Loucy (cell line): ENCODE measurements at regions not wholly inside any gene's neighbourhood (a gene's known extent, or its start where the extent isn't known, plus 50 kb on each side); places are given as distances from the start of the nearest gene placed in this dataset.

ENCODE experiments used
- H2AFZ ChIP-seq: fragments of 200-600 bp; sonication (generic); 2 replicates; pipeline ENCODE4 v1.6.0; 2016; ENCODE audit warnings: antibody characterized with exemption, mild to moderate bottlenecking, low read length, moderate library complexity
- H3F3A ChIP-seq: fragments of 200-600 bp; 2 replicates; pipeline ENCODE4 v1.6.0; 2016; ENCODE audit warnings: antibody characterized with exemption, low read depth, mild to moderate bottlenecking
- H3K27me3 ChIP-seq: fragments of 200-600 bp; sonication (generic); 2 replicates; pipeline ENCODE4 v1.6.1; 2014; ENCODE audit warnings: low read length, mild to moderate bottlenecking; ENCODE audit not compliant: insufficient read depth, poor library complexity, severe bottlenecking
- H3K36me3 ChIP-seq: fragments of 200-600 bp; sonication (generic); 2 replicates; pipeline ENCODE4 v1.6.1; 2016; ENCODE audit warnings: low read length; ENCODE audit not compliant: insufficient read depth
- H3K4me1 ChIP-seq: fragments of 200-600 bp; sonication (generic); 2 replicates; pipeline ENCODE4 v1.5.1; 2014; ENCODE audit warnings: low read length, mild to moderate bottlenecking; ENCODE audit not compliant: insufficient read depth, poor library complexity, severe bottlenecking
- H3K4me2 ChIP-seq: fragments of 200-600 bp; sonication (generic); 2 replicates; pipeline ENCODE4 v1.6.0; 2014; ENCODE audit warnings: antibody characterized with exemption, low read length, low read depth, mild to moderate bottlenecking; ENCODE audit not compliant: poor library complexity, severe bottlenecking
- H3K4me3 ChIP-seq: fragments of 200-600 bp; sonication (generic); 2 replicates; pipeline ENCODE4 v1.5.1; 2014; ENCODE audit warnings: low read length, mild to moderate bottlenecking, mixed read lengths; ENCODE audit not compliant: poor library complexity, severe bottlenecking
- H3K79me2 ChIP-seq: fragments of 200-600 bp; sonication (generic); 2 replicates; pipeline ENCODE4 v1.6.1; 2014; ENCODE audit warnings: low read length; ENCODE audit not compliant: insufficient read depth
- H3K9ac ChIP-seq: fragments of 200-600 bp; sonication (generic); 2 replicates; pipeline ENCODE4 v1.6.0; 2014; ENCODE audit warnings: mild to moderate bottlenecking, low read depth, low read length, moderate library complexity; ENCODE audit not compliant: poor library complexity, severe bottlenecking
- H3K9me2 ChIP-seq: fragments of 200-600 bp; sonication (generic); replicated peaks from 2 replicates; pipeline ENCODE4 v1.6.1; 2016; ENCODE audit warnings: low read depth, low read length, mixed read lengths
- H3K9me3 ChIP-seq: fragments of 200-600 bp; sonication (generic); 2 replicates; pipeline ENCODE4 v1.6.1; 2014; ENCODE audit warnings: mild to moderate bottlenecking, antibody characterized with exemption, low read length, low read depth; ENCODE audit not compliant: insufficient read depth
- H4K20me1 ChIP-seq: fragments of 200-600 bp; sonication (generic); 2 replicates; pipeline ENCODE4 v1.6.0; 2014; ENCODE audit warnings: antibody characterized with exemption, low read length, mild to moderate bottlenecking; ENCODE audit not compliant: insufficient read depth, poor library complexity, severe bottlenecking
- EZH2phosphoT487 ChIP-seq: fragments of 200-600 bp; IDR thresholded peaks from 2 replicates; pipeline ENCODE4 v1.6.1; 2018; ENCODE audit warnings: antibody characterized with exemption, mild to moderate bottlenecking, moderate library complexity, borderline replicate concordance
- TF ChIP-seq, protein P1 (sequence below): fragments of 200-600 bp; sonication (generic); conservative IDR thresholded peaks from 2 replicates; pipeline ENCODE4 v1.5.1; 2014; ENCODE audit warnings: mild to moderate bottlenecking, antibody characterized with exemption, low read length

- no peaks in the 10 kb centered on the region for H3K9me3 ChIP-seq
- no peak overlapping the region for H3K9ac ChIP-seq
- H2AFZ ChIP-seq: no peak overlapping the region
- no peaks in the 10 kb centered on the region for H3K9me2 ChIP-seq
- H3K27me3 ChIP-seq: no peaks in the 10 kb centered on the region
- H3K4me1 ChIP-seq: peaks cover 7% of the 10 kb centered on the region
- no peaks in the 10 kb centered on the region for H3F3A ChIP-seq
- no peak overlapping the region for H3K4me2 ChIP-seq
- H4K20me1 ChIP-seq: no peaks in the 10 kb centered on the region
- TF ChIP-seq EZH2phosphoT487: no peak
- TF ChIP-seq, protein P1, sequence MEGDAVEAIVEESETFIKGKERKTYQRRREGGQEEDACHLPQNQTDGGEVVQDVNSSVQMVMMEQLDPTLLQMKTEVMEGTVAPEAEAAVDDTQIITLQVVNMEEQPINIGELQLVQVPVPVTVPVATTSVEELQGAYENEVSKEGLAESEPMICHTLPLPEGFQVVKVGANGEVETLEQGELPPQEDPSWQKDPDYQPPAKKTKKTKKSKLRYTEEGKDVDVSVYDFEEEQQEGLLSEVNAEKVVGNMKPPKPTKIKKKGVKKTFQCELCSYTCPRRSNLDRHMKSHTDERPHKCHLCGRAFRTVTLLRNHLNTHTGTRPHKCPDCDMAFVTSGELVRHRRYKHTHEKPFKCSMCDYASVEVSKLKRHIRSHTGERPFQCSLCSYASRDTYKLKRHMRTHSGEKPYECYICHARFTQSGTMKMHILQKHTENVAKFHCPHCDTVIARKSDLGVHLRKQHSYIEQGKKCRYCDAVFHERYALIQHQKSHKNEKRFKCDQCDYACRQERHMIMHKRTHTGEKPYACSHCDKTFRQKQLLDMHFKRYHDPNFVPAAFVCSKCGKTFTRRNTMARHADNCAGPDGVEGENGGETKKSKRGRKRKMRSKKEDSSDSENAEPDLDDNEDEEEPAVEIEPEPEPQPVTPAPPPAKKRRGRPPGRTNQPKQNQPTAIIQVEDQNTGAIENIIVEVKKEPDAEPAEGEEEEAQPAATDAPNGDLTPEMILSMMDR: no peak
- no peak overlapping the region for H3K4me3 ChIP-seq
- no peaks in the 10 kb centered on the region for H3K79me2 ChIP-seq
- H3K36me3 ChIP-seq: no peaks in the 10 kb centered on the region
Measured at GRCh38 chr2:12617853-12618252, 98.9 kb upstream of the TRIB2 start.

DNA sequence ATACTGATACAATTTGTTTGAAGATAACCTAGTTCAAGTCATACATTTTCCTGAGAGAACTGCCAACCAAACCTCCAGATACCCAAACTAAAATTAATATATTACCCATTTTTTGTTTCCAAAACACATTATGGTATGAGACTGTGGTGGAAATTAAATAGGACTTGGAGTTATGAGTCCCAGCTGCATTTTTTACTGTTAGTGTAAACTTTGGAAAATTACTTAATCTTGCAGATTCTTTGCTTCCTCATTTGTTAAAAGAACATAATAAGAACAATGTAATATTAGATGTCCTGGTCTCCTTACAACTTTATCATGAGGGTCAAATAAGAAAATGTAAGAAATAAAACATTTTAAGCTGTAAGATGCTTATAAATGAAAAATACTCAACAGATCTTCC lies 98.2 kb upstream of the TRIB2 start:
- no peaks in the 10 kb centered on the region for H3K9me2 ChIP-seq
- TF ChIP-seq, protein P1: no peak
- no peak for TF ChIP-seq EZH2phosphoT487
- H3K9me3 ChIP-seq: no peaks in the 10 kb centered on the region
- peaks cover 7% of the 10 kb centered on the region for H3K4me1 ChIP-seq
- H3K4me2 ChIP-seq: no peak overlapping the region
- no peaks in the 10 kb centered on the region for H3K36me3 ChIP-seq
- no peaks in the 10 kb centered on the region for H3K27me3 ChIP-seq
- no peaks in the 10 kb centered on the region for H3F3A ChIP-seq
- H4K20me1 ChIP-seq: no peaks in the 10 kb centered on the region
- H3K4me3 ChIP-seq: no peak overlapping the region
- H3K9ac ChIP-seq: no peak overlapping the region
- no peaks in the 10 kb centered on the region for H3K79me2 ChIP-seq
- H2AFZ ChIP-seq: no peak overlapping the region

DNA sequence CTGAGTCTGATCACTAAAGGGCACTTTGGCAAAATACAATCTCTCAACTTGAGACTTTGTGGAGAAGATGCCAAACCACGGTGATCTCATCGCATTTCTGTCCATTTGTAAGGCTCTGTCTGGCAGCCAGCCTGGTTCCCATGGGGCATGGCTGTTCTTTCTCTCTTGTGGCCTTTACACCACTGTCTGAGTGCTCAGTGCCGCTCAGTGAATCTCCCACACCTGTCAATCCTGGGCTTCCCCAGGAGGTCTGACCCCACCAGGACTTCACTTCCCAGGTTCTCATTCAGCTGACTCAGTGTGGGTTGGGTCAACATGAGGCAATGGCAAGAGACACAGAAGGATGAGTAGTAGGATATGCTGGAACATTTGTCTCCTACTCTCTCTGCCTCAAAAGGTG lies 96.8 kb upstream of the TRIB2 start:
- Histone ChIP-seq H2AFZ (no peak overlapping the region), H3F3A (no peaks in the 10 kb centered on the region), H3K79me2 (no peaks in the 10 kb centered on the region), H3K9ac (no peak overlapping the region), H3K36me3 (no peaks in the 10 kb centered on the region), H4K20me1 (no peaks in the 10 kb centered on the region), H3K27me3 (no peaks in the 10 kb centered on the region), H3K9me2 (no peaks in the 10 kb centered on the region), H3K4me2 (no peak overlapping the region), H3K9me3 (no peaks in the 10 kb centered on the region), H3K4me1 (peaks cover 7% of the 10 kb centered on the region), H3K4me3 (no peak overlapping the region)
- TF ChIP-seq, protein P1: no peak
- TF ChIP-seq EZH2phosphoT487: no peak
